Keratinocyte (primary cell): ENCODE measurements at regions not wholly inside any gene's neighbourhood (a gene's known extent, or its start where the extent isn't known, plus 50 kb on each side); places are given as distances from the start of the nearest gene placed in this dataset.

Experiments
- DNase-seq: peaks from one replicate; pipeline ENCODE4 v3.0.0-alpha.2; 2011; ENCODE audit warnings: low read depth, missing footprints, low spot score
- FAIRE-seq: peaks from 2 replicates; lab custom pipeline; 2011; peaks lifted over from hg19 to GRCh38; lab: Jason Lieb, UNC
- H2AFZ ChIP-seq: 2 replicates; pipeline ENCODE4 v1.6.0; 2012; ENCODE audit warnings: low read length, control low read depth, inconsistent platforms; ENCODE audit not compliant: control insufficient read depth
- H3K27ac ChIP-seq: 2 replicates; pipeline ENCODE4 v1.5.1; 2011; ENCODE audit warnings: low read length; ENCODE audit not compliant: control insufficient read depth, insufficient read depth
- H3K27me3 ChIP-seq: 3 replicates; pipeline ENCODE4 v1.6.0; 2011; ENCODE audit warnings: low read length; ENCODE audit not compliant: control insufficient read depth, insufficient read depth; ENCODE audit errors: extremely low read depth
- H3K36me3 ChIP-seq, 2 experiments: 2 replicates in 1 of 2; 3 replicates in 1 of 2; pipeline ENCODE4 v1.5.1; 2011; ENCODE audit warnings: low read length in 2 of 2, mild to moderate bottlenecking in 1 of 2; ENCODE audit not compliant: control insufficient read depth in 2 of 2, insufficient read depth in 2 of 2; ENCODE audit errors: extremely low read depth in 1 of 2
- H3K4me1 ChIP-seq: 3 replicates; pipeline ENCODE4 v1.5.1; 2011; ENCODE audit warnings: low read length; ENCODE audit not compliant: control insufficient read depth, insufficient read depth; ENCODE audit errors: extremely low read depth
- H3K4me2 ChIP-seq: 3 replicates; pipeline ENCODE4 v1.6.0; 2011; ENCODE audit warnings: low read depth, low read length; ENCODE audit not compliant: control insufficient read depth, insufficient read depth; ENCODE audit errors: extremely low read depth
- H3K4me3 ChIP-seq, 3 experiments: fragments of 200-600 bp in 1 of 3; sonication (generic) in 1 of 3; 2 replicates in 2 of 3; 3 replicates in 1 of 3; pipeline ENCODE4 v1.5.1; 2011 to 2016; ENCODE audit warnings: low read length in 3 of 3, mild to moderate bottlenecking in 3 of 3, control low read depth in 2 of 3, inconsistent platforms in 1 of 3, low read depth in 1 of 3, mixed read lengths in 1 of 3, mixed run types in 1 of 3, moderate library complexity in 1 of 3; ENCODE audit not compliant: control insufficient read depth in 2 of 3, insufficient read depth in 2 of 3; ENCODE audit errors: extremely low read depth in 1 of 3
- H3K79me2 ChIP-seq: 2 replicates; pipeline ENCODE4 v1.6.0; 2012; ENCODE audit warnings: low read length; ENCODE audit not compliant: control insufficient read depth, insufficient read depth
- H3K9ac ChIP-seq: 3 replicates; pipeline ENCODE4 v1.6.0; 2011; ENCODE audit warnings: low read length; ENCODE audit not compliant: control insufficient read depth, insufficient read depth; ENCODE audit errors: extremely low read depth
- H3K9me1 ChIP-seq: 3 replicates; pipeline ENCODE4 v1.6.0; 2011; ENCODE audit warnings: low read length; ENCODE audit not compliant: control insufficient read depth, insufficient read depth; ENCODE audit errors: extremely low read depth
- H3K9me3 ChIP-seq: 2 replicates; pipeline ENCODE4 v1.5.1; 2012; ENCODE audit warnings: low read depth, low read length; ENCODE audit not compliant: control insufficient read depth
- H4K20me1 ChIP-seq: 3 replicates; pipeline ENCODE4 v1.6.0; 2011; ENCODE audit warnings: low read length; ENCODE audit not compliant: control insufficient read depth, insufficient read depth; ENCODE audit errors: extremely low read depth
- EZH2 ChIP-seq: IDR thresholded peaks from one replicate; pipeline ENCODE4 v1.6.1; 2012; ENCODE audit warnings: inconsistent platforms, mild to moderate bottlenecking, low read length, moderate library complexity
- dilution Hi-C: fragments of 300-500 bp; cut with MboI; formaldehyde crosslinking; loops from one replicate; pipeline ENCODE4 v1.7.0; 2020; ENCODE audit warnings: low sequenced_read_pairs; ENCODE audit not compliant: extremely low pct_ligation_motif_present
- TF ChIP-seq, protein P1 (sequence below), 3 experiments: IDR thresholded peaks in 1 of 3; conservative IDR thresholded peaks in 1 of 3; optimal IDR thresholded peaks in 1 of 3; 2 replicates in 2 of 3; 3 replicates in 1 of 3; pipeline versions ENCODE3 to v1.5.1; 2011; ENCODE audit warnings: low read length in 3 of 3, mild to moderate bottlenecking in 3 of 3, moderate library complexity in 2 of 3, control low read depth in 1 of 3, inconsistent platforms in 1 of 3; ENCODE audit not compliant: insufficient read depth in 2 of 3; ENCODE audit errors: extremely low read depth in 1 of 3

DNA sequence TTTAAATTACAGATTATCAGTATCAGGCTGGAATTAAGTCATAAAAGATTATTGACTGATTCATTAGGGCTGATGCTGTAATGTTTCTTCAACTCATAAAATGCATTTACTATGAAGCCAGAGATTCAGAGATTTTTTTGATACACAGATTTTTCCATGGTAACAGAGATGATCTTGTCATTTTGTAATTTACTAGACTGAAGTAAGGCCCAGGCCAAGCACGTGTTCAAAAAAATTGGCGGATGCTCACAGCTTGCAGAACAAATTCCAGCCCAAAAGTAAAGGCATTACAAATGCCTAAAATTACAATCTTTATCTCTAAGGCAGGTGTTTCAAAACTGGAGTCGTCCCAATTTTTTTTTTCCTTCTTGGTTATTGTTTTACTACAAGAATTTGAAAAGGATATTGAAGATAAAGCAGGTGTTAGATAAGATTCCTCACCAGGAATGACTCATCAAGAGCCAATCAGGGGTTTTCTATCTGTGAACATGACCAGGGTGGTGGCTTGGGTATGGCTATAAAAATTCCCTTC is 78.4 kb upstream of the MEOX2 start:
- no peaks in the 10 kb centered on the region for H3K9me1 ChIP-seq
- H3K36me3 ChIP-seq: no peaks in the 10 kb centered on the region
- H2AFZ ChIP-seq: no peak overlapping the region
- H3K9me3 ChIP-seq: peaks cover 4% of the 10 kb centered on the region
- H4K20me1 ChIP-seq: no peaks in the 10 kb centered on the region
- dilution Hi-C loops: no loop called here
- H3K4me2 ChIP-seq: no peak overlapping the region
- FAIRE-seq (no peak), DNase-seq (no peak)
- H3K27ac ChIP-seq: no peak overlapping the region
- no peak overlapping the region for H3K4me3 ChIP-seq
- no peaks in the 10 kb centered on the region for H3K79me2 ChIP-seq
- no peak for TF ChIP-seq EZH2
- TF ChIP-seq, protein P1, sequence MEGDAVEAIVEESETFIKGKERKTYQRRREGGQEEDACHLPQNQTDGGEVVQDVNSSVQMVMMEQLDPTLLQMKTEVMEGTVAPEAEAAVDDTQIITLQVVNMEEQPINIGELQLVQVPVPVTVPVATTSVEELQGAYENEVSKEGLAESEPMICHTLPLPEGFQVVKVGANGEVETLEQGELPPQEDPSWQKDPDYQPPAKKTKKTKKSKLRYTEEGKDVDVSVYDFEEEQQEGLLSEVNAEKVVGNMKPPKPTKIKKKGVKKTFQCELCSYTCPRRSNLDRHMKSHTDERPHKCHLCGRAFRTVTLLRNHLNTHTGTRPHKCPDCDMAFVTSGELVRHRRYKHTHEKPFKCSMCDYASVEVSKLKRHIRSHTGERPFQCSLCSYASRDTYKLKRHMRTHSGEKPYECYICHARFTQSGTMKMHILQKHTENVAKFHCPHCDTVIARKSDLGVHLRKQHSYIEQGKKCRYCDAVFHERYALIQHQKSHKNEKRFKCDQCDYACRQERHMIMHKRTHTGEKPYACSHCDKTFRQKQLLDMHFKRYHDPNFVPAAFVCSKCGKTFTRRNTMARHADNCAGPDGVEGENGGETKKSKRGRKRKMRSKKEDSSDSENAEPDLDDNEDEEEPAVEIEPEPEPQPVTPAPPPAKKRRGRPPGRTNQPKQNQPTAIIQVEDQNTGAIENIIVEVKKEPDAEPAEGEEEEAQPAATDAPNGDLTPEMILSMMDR (optimal IDR thresholded peaks at IDR 0.05 in 1 of 3, IDR thresholded peaks at IDR 0.05 in 1 of 3, conservative IDR thresholded peaks at IDR 0.05 in 1 of 3; ENCODE audit: extremely low read depth in 1 of 3, insufficient read depth in 2 of 3, low read length in 3 of 3): no peak
- H3K27me3 ChIP-seq: no peaks in the 10 kb centered on the region
- H3K9ac ChIP-seq: no peak overlapping the region
- no peaks in the 10 kb centered on the region for H3K4me1 ChIP-seq

DNA sequence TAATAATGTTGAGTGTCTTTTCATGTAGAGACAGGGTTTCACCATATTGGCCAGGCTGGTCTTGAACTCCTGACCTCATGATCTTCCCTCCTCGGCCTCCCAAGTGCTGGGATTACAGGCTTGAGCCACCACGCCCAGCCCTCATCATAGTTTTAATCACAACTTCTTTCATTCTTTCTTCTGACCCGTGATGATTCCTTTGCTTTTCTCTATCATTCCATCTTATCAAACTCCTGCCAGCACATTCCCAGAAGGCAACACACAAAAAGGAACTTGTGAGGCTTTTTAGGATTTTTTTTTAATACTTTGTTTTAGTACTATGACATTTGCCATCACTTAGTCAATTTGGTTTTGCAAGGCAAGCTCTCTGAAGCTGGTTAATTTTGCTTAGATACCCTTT is 77.5 kb upstream of the MEOX2 start:
- H4K20me1 ChIP-seq: no peaks in the 10 kb centered on the region
- no peaks in the 10 kb centered on the region for H3K4me1 ChIP-seq
- FAIRE-seq: no peak
- H3K27ac ChIP-seq: no peak overlapping the region
- no peaks in the 10 kb centered on the region for H3K27me3 ChIP-seq
- H3K79me2 ChIP-seq: no peaks in the 10 kb centered on the region
- TF ChIP-seq, protein P1 (optimal IDR thresholded peaks at IDR 0.05 in 1 of 3, IDR thresholded peaks at IDR 0.05 in 1 of 3, conservative IDR thresholded peaks at IDR 0.05 in 1 of 3; ENCODE audit: extremely low read depth in 1 of 3, insufficient read depth in 2 of 3, low read length in 3 of 3): no peak
- TF ChIP-seq EZH2: no peak
- no peaks in the 10 kb centered on the region for H3K9me1 ChIP-seq
- dilution Hi-C loops: no loop called here
- no peak for DNase-seq
- no peak overlapping the region for H2AFZ ChIP-seq
- H3K36me3 ChIP-seq: no peaks in the 10 kb centered on the region
- H3K4me2 ChIP-seq: no peak overlapping the region
- no peak overlapping the region for H3K4me3 ChIP-seq
- H3K9ac ChIP-seq: no peak overlapping the region
- H3K9me3 ChIP-seq: peaks cover 4% of the 10 kb centered on the region
